ENCODE measurements at regions not wholly inside any gene's neighbourhood (a gene's known extent, or its start where the extent isn't known, plus 50 kb on each side); places are given as distances from the start of the nearest gene placed in this dataset.

- no peak for TF ChIP-seq CTCF (IDR thresholded peaks at IDR 0.05)
- no peak for TF ChIP-seq POLR2A (IDR thresholded peaks at IDR 0.05)
These were observed 263.1 kb upstream of the CXCL12 start for GRCh38 chr10:44647877-44648542.

Data from uterus (tissue), 2 donors.